ENCODE measurements at regions not wholly inside any gene's neighbourhood (a gene's known extent, or its start where the extent isn't known, plus 50 kb on each side); places are given as distances from the start of the nearest gene placed in this dataset.

DNA sequence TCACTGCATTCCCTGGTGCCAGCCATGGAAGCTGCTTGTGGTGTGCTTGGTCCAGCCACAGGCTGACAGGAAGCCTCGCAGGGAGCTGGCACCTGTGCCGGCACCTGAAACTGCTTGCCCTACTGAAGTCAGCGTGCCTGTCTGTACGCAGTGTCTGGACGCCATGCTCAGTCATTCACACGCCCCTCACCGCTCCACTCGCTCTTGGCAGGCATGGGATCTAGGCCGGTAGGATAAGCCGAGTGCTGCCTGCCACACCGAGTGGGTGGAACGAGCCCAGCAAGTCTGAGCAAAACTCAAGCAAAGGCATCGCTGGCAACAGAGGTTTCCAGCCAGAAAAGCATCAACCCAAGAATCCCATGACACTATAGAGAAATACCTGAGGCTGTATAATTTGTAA, 350.6 kb downstream of the CDH11 start:
- Histone ChIP-seq H3K9me3 (no peaks in the 10 kb centered on the region), H3K27ac (no peak overlapping the region), H3K36me3 (no peaks in the 10 kb centered on the region), H3K27me3 (no peaks in the 10 kb centered on the region), H3K4me1 (no peaks in the 10 kb centered on the region), H3K4me3 (no peak overlapping the region)
- TF ChIP-seq, protein P1, sequence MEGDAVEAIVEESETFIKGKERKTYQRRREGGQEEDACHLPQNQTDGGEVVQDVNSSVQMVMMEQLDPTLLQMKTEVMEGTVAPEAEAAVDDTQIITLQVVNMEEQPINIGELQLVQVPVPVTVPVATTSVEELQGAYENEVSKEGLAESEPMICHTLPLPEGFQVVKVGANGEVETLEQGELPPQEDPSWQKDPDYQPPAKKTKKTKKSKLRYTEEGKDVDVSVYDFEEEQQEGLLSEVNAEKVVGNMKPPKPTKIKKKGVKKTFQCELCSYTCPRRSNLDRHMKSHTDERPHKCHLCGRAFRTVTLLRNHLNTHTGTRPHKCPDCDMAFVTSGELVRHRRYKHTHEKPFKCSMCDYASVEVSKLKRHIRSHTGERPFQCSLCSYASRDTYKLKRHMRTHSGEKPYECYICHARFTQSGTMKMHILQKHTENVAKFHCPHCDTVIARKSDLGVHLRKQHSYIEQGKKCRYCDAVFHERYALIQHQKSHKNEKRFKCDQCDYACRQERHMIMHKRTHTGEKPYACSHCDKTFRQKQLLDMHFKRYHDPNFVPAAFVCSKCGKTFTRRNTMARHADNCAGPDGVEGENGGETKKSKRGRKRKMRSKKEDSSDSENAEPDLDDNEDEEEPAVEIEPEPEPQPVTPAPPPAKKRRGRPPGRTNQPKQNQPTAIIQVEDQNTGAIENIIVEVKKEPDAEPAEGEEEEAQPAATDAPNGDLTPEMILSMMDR (IDR thresholded peaks at IDR 0.05) = no peak
- no peak for DNase-seq (ENCODE audit: low spot score in 2 of 2)
- intact Hi-C loops (cut with DNase I) = no loop called here

DNA sequence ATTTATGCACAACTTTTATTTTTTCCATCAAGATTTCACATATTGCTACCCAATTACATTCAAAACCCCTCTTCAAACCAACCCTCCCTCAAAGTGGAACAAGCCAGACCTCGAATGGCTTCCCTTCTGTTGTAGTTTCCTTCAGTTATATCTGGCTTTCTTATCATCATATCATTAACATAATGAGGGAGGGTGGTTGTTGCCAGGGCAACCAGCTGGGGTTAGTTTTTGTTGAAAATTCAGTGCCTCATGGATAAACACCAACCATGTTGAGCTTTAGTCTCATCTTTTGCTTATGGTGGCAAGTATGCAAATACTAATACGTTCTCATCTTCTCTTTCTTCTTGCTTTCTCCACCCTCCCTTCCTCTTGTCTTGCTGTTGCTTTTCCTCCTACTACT, 359.7 kb downstream of the CDH11 start:
- no peak overlapping the region for H3K27ac ChIP-seq
- TF ChIP-seq, protein P1 (IDR thresholded peaks at IDR 0.05) = no peak
- no peak overlapping the region for H3K4me3 ChIP-seq
- no peaks in the 10 kb centered on the region for H3K36me3 ChIP-seq
- no peaks in the 10 kb centered on the region for H3K4me1 ChIP-seq
- H3K27me3 ChIP-seq = no peaks in the 10 kb centered on the region
- no peak for DNase-seq (ENCODE audit: low spot score in 2 of 2)
- H3K9me3 ChIP-seq = no peaks in the 10 kb centered on the region
- intact Hi-C loops (cut with DNase I) = no loop called here

DNA sequence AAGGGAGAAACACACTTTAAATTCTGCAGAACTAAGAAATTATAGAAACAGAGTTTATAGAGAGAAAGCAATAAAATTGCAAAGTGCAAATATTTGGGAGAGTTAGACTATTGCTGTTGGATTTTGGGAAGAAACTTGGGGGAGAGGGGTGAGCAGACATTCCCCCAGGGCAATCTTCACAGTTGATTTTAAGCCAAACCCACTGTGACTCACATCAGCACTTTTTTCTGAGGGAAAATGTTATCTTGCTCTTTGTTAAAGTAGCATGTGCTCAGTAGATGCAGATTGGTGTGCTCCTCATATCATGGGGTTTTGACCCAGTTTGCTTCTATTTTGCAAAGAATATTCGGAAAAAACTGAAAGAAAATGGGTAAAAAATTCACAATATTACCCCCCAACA, 367.6 kb downstream of the CDH11 start:
- TF ChIP-seq, protein P1 (IDR thresholded peaks at IDR 0.05) = no peak
- Histone ChIP-seq H3K27ac (no peak overlapping the region), H3K27me3 (no peaks in the 10 kb centered on the region), H3K4me1 (no peaks in the 10 kb centered on the region), H3K4me3 (no peak overlapping the region), H3K36me3 (no peaks in the 10 kb centered on the region), H3K9me3 (no peaks in the 10 kb centered on the region)
- DNase-seq (ENCODE audit: low spot score in 2 of 2) = no peak
- intact Hi-C loops (cut with DNase I) = no loop called here

DNA sequence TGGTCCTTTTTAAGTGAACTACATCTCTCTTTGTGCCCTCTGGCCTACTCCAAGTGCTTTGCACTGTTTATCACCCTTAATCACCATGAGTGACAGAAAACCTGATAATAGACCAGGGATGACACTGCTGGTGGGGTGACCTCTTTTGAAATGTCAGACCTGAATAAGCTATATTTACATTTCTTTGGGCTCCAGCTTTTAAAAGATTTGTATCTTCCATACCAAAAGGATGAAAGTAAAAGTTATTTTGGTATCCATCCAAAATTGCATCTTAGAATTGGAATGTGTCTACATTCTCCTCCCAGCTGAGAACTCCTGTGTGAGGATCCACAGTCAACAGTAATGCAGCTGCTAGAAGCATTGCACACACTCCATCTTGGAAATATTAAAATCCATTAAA, 370.0 kb downstream of the CDH11 start:
- no peaks in the 10 kb centered on the region for H3K27me3 ChIP-seq
- no peak for DNase-seq (ENCODE audit: low spot score in 2 of 2)
- H3K4me1 ChIP-seq = no peaks in the 10 kb centered on the region
- no peak overlapping the region for H3K4me3 ChIP-seq
- H3K9me3 ChIP-seq = no peaks in the 10 kb centered on the region
- TF ChIP-seq, protein P1 (IDR thresholded peaks at IDR 0.05) = no peak
- no peaks in the 10 kb centered on the region for H3K36me3 ChIP-seq
- intact Hi-C loops (cut with DNase I) = no loop called here
- no peak overlapping the region for H3K27ac ChIP-seq

DNA sequence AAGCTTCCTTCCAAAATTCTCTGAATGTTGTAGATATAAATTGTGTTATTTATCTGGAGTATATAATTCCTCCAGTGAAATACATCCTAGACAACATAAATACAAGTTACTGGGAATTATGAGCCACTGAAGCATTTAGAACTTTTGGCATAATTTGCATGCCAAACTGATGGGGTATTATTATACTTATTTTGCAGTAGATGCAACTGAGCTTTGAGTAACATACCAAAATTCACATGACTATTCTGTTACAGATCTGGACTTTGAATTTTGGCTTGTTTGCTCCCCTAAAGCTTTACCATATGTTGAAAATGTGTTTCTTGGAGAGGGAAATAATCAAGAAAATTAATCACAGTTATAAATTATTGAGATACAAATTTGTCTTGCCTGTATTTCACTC, 372.5 kb downstream of the CDH11 start:
- no peaks in the 10 kb centered on the region for H3K4me1 ChIP-seq
- no peak overlapping the region for H3K27ac ChIP-seq
- no peaks in the 10 kb centered on the region for H3K36me3 ChIP-seq
- H3K27me3 ChIP-seq = no peaks in the 10 kb centered on the region
- intact Hi-C loops (cut with DNase I) = no loop called here
- H3K9me3 ChIP-seq = no peaks in the 10 kb centered on the region
- no peak for DNase-seq (ENCODE audit: low spot score in 2 of 2)
- no peak overlapping the region for H3K4me3 ChIP-seq
- TF ChIP-seq, protein P1 (IDR thresholded peaks at IDR 0.05) = no peak

DNA sequence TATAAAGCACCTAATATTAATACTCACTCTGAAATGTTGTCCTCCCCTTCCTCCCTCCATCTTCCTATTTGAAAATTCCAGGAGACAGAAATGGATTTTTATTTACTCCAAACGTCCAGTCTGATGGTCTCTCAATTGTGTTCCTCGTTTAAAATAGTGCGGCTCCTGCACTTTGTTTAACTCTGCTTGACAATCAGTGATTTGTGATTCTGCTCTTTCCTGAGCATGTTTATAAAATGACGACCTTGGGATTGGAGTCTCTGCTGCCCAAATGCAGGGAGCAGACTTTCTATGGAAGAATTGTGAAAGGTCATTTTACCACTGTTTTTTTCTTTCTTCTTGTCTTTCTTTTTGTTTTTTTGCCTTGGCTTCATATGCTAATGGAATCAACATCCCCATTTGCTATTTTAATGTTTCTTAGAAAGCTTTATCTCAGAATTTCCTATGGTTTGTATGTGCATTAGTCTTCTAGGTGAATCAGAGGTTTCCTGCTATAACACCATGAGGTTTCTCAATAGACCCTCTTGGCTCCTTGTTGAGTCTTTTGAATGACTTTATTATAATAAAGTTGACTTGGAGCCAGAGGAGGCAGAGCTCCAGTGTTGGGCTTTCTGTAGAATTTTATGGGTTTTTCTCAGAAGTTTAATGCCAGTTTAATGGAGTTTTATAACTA, 376.5 kb downstream of the CDH11 start:
- Histone ChIP-seq H3K4me1 (no peaks in the 10 kb centered on the region), H3K27ac (no peak overlapping the region), H3K27me3 (no peaks in the 10 kb centered on the region), H3K4me3 (no peak overlapping the region), H3K36me3 (no peaks in the 10 kb centered on the region), H3K9me3 (no peaks in the 10 kb centered on the region)
- intact Hi-C loops (cut with DNase I) = no loop called here
- TF ChIP-seq, protein P1 (IDR thresholded peaks at IDR 0.05) = no peak
- no peak for DNase-seq (ENCODE audit: low spot score in 2 of 2)

Data from ascending aorta (tissue), 2 donors.